Activated T-cell treated with anti-CD3 and anti-CD28 coated beads, Interleukin-2, amount 50 U/mL, for 1 hour (primary cell): ENCODE measurements at regions not wholly inside any gene's neighbourhood (a gene's known extent, or its start where the extent isn't known, plus 50 kb on each side); places are given as distances from the start of the nearest gene placed in this dataset.
"Not testable (repeated sequence)": the region's sequence is repeated elsewhere in the genome, so short reads cannot be mapped to it uniquely, and the experiment has no call there.

Source experiments
- DNase-seq: peaks from one replicate; pipeline ENCODE4 v3.0.0-alpha.2; 2020

- DNase-seq, result not testable (repeated sequence)
These were observed 51.9 kb upstream of the MFGE8 start for GRCh38 chr15:88965097-88965496.

- no peak for DNase-seq
These were observed 57.1 kb upstream of the MFGE8 start for GRCh38 chr15:88970232-88970631.

DNA sequence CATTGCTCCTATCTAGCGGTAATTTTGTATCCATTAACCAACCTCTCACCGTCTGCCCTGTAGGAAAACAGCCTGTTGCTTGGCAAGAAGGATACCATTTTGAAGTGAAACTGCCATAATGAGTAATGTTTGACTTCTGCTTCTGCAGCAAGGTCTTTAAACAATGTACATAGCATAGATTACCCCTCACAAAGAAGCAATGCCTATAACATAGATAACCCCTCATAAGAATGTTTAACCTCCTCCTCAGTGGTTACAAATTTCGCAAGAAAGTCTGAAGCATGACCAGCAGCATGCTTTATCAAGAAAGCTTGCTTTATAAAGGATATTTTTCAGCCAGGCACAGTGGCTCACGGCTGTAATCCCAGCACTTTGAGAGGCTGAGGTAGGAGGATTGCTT lies 61.2 kb upstream of the MFGE8 start:
- no peak for DNase-seq

DNA sequence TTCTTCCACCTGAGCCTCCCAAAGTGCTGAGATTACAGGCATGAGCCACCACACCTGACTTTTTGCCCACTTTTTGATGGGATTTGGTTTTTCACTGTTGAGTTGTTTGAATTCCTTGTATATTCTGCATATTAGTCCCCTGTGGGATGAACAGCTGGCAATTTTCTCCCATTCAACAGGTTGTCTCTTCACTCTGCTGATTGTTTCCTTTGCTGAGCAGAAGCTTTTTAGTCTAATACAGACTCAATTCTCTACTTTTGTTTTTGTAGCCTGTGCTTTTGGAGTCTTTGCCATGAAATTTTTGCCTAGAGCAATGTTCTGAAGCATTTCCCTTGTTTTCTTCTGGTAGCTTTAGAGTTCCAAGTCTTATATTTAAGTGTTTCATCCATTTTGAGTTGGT lies 62.7 kb upstream of the MFGE8 start:
- DNase-seq, result no peak

GRCh38 chr15:88976656-88977055 lies 63.5 kb upstream of the MFGE8 start:
- DNase-seq, result no peak

- no peak for DNase-seq
These were observed 66.5 kb upstream of the MFGE8 start for GRCh38 chr15:88979674-88980073.

DNA sequence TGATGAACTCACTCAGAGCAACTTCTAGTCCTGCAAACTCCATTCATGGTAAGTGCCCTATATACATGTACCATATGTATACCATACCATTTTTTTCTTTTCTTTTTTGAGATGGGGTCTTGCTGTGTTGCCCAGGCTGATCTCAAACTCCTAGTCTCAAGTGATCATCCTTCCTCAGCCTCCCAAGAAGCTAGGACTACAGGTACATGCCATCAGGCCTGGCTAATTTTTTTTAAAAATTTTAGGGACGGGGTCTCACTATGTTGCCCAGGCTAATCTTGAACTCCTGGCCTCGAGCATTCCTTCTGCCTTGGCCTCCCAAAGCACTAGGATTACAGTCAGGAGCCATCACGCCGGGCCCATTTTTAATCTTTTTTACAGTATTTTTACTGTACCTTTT lies 67.3 kb upstream of the MFGE8 start:
- DNase-seq, result no peak

GRCh38 chr15:88981244-88982215 lies 68.4 kb upstream of the MFGE8 start:
- DNase-seq, result no peak

DNA sequence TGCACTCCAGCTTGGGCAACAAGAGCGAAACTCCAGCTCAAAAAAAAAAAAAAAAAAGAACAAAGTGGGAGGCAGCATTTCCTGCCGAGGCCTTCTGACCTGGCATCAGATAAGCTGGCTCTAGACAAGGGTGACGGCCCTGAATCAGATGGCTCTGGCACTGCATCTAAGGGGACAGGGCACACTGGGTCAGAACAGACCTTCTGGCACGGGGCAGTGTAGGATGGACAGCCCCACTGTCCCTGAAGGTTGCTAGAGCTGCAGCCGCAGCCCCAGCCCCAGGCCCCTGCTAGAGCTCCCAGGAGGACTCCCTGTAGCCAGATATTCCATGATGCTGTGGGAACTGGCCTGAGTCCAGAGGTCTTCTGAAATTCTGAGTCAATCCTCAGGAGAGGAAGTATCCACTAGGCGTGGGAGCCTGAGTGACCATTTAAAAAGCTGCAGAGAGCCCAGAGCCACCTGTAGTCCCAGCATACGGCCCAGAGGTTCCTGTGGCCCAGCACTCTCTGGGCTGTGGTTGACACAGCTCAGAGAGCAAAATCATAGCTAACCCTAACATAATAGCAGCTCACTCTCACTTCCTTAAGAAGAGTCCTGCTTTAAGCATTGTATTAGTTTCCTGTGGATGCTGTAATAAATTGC lies 69.2 kb upstream of the MFGE8 start:
- DNase-seq, result no peak

- DNase-seq, result no peak
These were observed 69.8 kb upstream of the MFGE8 start for GRCh38 chr15:88982946-88983342.

DNA sequence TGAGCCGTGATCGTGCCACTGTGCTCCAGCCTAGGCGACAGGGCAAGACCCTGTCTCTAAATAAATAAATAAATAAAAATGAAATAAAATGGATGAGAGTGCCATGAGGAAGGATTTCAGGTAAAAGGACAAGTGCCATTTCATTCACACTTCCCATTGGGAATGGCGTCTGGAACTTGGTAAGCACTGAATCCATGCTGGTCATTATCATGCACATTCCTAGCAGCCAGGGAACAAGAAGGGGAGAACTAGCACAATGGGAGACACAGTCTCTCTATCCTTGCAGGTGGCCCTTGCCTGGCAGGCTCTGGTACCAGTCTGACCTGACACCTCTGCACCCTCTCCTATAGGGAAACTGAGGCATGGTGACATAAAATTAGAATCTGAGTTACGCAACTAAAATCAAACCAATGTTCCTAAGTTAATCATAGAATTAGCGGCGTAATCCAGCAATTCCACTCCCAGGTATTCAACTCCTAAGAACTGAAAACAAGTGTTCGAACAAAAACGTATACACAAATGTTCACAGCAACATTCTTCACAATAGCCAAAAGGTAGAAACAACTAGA lies 70.8 kb upstream of the MFGE8 start:
- no peak for DNase-seq

- no peak for DNase-seq
These were observed 72.6 kb upstream of the MFGE8 start for GRCh38 chr15:88985547-88986393.

DNA sequence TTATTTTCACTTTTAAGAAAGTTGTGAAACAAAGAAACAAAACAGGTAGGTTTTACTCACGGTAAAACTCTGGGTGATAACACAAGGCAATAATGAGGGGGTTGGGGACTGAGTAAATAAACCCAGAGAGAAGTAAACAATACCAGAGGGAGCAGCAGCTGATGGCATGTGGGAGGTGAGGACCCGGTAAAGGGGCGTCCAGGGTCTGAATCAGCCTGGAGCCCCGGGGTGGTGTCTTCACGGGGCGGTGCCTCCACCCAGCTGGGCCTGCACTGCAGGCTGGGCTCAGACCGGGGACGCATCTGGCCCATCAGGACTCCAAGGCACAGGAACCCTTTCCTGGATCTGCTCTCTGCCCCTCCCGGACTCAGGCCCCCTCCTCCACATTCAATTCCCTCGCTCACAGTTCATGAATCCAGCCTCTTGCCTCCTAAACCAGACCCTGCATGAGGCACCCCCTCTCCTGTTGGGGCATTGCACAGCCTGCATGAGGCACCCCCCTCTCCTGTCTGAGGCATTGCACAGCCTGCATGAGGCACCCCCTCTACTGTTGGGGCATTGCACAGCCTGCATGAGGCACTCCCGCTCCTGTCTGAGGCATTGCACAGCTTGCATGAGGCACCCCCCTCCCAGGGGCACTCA lies 73.9 kb upstream of the MFGE8 start:
- DNase-seq, result no peak

DNA sequence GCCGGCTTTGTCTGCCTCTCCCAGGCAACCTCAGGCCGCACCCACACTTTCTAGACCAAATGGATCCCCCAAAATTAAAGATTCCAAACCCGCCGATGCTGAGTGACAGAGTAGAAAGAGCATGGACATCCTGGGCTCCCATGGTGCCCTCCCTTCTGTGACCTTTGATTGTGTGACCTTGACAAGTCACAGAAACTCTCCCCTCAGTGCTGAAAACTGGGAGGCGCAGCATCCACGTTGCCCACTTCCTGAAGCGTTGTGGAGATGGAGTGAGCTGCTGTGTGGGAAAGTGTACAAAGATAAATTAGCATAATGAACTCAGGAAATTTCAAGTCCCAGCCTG lies 74.4 kb upstream of the MFGE8 start:
- DNase-seq, result no peak

DNA sequence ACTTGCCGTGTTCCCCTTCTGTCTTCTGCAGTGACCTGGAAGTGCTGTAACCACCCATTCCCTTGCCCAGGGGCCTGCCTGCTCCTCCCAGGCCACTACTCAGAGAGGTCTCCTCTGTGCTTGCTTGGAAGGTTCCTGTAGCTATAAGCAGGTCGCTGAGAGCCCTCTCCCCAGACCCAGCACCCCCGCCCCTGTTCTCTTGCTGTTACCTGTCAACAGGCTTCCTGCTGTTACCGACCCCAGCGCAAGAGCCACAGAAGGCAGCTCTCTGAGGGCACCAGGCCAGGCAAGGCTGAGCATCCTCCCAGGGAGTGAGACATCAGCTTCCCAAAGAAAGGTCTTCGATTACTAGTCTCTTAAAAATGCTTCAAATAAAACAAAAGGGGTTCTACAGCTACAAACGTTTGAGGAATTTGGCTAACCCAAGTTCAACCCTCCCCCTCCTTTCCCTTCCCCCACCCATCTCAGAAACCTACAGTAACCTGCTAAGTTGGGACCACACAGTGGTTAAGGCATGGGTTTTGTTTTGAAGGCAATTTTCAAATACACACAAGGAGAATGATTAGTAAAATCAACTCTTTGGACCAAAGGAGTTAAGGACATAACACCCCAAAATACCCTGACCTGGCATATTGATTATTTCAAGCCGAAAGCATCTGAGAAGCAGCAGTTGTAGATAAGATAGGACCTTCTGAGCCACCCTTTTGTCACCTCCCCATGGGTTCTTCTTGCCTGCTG lies 74.9 kb upstream of the MFGE8 start:
- no peak for DNase-seq

DNA sequence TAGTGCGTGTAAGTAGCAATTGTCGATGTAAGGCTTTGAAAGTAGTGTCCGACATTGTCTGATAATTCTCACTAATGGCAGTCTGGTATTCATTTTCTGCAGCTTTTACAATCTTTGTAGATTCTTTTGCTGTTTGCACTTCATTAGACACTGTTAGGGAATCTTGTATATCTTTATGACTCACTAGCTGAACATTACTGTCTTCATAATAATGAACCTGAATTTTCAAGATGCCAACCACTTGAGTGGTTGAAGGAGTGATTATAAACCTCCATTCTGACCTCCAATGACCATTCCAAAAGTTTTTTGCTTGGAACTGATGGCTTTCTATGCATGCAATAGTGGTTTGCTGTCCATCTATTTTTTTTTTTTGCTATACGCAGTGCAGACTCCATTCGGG lies 76.4 kb upstream of the MFGE8 start:
- no peak for DNase-seq

GRCh38 chr15:88990185-88990679 lies 77.1 kb upstream of the MFGE8 start:
- no peak for DNase-seq

GRCh38 chr15:88992216-88992615 lies 79.0 kb upstream of the MFGE8 start:
- DNase-seq, result no peak

DNA sequence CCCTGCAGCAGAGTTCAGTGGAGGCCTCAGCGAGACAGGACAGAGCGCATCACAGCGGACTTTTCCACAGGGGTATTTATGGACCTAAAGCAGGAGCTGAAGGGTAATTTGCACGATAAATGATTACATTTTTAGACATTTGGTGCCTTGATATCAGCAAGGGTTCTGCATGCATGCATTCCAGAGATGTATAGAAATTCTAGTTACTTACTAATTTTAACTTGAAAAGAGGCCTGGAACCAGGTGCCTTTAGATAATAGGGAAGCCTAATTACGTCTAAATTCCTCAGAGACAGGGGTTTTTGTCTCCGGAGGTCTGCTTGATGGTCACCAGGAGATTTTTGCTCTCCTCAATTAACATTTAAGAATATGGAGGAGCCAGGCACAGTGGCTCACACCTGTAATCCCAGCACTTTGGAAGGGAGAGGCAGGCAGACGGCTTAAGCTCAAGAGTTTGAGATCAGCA lies 79.8 kb upstream of the MFGE8 start:
- DNase-seq, result no peak

DNA sequence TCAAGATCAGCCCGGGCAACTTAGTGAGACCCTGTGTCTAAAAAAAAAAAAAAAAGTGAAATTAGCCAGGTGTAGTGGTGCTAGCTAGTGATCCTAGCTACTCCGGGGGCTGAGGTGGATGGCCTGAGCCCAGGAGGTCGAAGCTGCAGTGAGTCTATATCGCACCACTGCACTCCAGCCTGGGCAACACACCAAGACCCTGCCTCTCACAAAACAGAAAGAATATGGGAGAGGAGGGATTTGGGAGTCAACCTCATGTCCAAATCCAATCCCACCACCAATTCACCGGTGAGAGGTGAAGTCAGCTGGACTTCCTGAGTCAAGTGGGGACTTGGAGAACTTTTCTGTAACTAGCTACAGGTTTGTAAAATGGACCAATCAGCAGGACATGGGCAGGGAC lies 80.5 kb upstream of the MFGE8 start:
- DNase-seq, result no peak

GRCh38 chr15:88994286-88994685 lies 81.1 kb upstream of the MFGE8 start:
- DNase-seq, result no peak

DNA sequence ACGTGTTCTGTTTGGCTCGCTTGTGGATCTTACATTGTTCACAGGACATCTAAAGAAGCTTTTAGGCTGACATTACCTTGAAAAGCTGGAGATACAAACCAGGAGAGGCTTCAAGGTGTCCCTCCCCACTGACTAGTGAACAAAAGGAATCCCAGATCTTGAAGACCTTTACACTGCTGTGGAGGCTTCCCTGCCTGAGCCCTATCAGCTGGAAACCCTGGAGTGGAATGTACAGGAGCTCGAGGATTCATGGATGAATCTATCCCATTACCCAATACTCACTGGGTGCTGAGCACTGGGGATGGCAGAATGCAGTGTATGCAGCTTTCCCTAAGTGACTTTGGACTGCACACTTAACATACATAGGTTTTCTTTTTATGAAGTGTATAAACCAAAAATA lies 82.3 kb upstream of the MFGE8 start:
- no peak for DNase-seq
